Liver (tissue), 8 donors: ENCODE measurements at regions not wholly inside any gene's neighbourhood (a gene's known extent, or its start where the extent isn't known, plus 50 kb on each side); places are given as distances from the start of the nearest gene placed in this dataset.

Experiments
- DNase-seq: peaks from one replicate; pipeline ENCODE4 v3.0.0-alpha.2; 2017; ENCODE audit warnings: low spot score
- H3K27ac ChIP-seq, 2 donors: one replicate each; pipeline ENCODE4 v1.7.0; 2013; ENCODE audit warnings: inconsistent platforms in 2 of 2, low read length in 2 of 2, control low read depth in 1 of 2, low read depth in 1 of 2, mild to moderate bottlenecking in 1 of 2
- H3K27me3 ChIP-seq, 4 donors: one replicate each; pipeline versions ENCODE4 v1.6.1 to v1.7.0; 2013; ENCODE audit warnings: low read length in 3 of 4, inconsistent platforms in 1 of 4, mild to moderate bottlenecking in 1 of 4, moderate library complexity in 1 of 4; ENCODE audit not compliant: control insufficient read depth in 4 of 4, insufficient read depth in 4 of 4
- H3K36me3 ChIP-seq, 4 donors: one replicate each; pipeline versions ENCODE4 v1.6.1 to v1.7.0; 2013; ENCODE audit warnings: low read length in 3 of 4, mild to moderate bottlenecking in 3 of 4, low read depth in 1 of 4, moderate library complexity in 1 of 4; ENCODE audit not compliant: control insufficient read depth in 4 of 4, insufficient read depth in 3 of 4
- H3K4me1 ChIP-seq, 4 donors: one replicate each; pipeline versions ENCODE4 v1.6.1 to v1.7.0; 2013; ENCODE audit warnings: low read length in 3 of 4, mild to moderate bottlenecking in 3 of 4, moderate library complexity in 1 of 4; ENCODE audit not compliant: control insufficient read depth in 4 of 4, insufficient read depth in 4 of 4
- H3K4me3 ChIP-seq, 3 donors: one replicate each; pipeline versions ENCODE4 v1.6.1 to v1.7.0; 2013; ENCODE audit warnings: low read length in 3 of 3, control low read depth in 1 of 3, low read depth in 1 of 3, mild to moderate bottlenecking in 1 of 3
- H3K9ac ChIP-seq, 2 donors: one replicate each; pipeline ENCODE4 v1.7.0; 2013; ENCODE audit warnings: low read length in 2 of 2, mild to moderate bottlenecking in 2 of 2, moderate library complexity in 2 of 2, control low read depth in 1 of 2, low read depth in 1 of 2
- H3K9me3 ChIP-seq, 4 donors: one replicate each; pipeline versions ENCODE4 v1.6.1 to v1.7.0; 2013; ENCODE audit warnings: low read length in 3 of 4; ENCODE audit not compliant: control insufficient read depth in 4 of 4
- EGR1 ChIP-seq, 2 donors: IDR thresholded peaks; 2 replicates each; pipeline ENCODE4 v1.6.1; 2016 to 2018; ENCODE audit warnings: antibody characterized with exemption in 2 of 2, low read depth in 2 of 2
- FOXA1 ChIP-seq: IDR thresholded peaks from 2 replicates; pipeline ENCODE4 v1.6.1; 2016; ENCODE audit warnings: antibody characterized with exemption
- FOXA2 ChIP-seq: IDR thresholded peaks from 2 replicates; pipeline ENCODE4 v1.6.1; 2016; ENCODE audit warnings: antibody characterized with exemption
- GABPA ChIP-seq, 2 donors: IDR thresholded peaks in 1 of 2; conservative IDR thresholded peaks in 1 of 2; 2 replicates each; pipeline ENCODE4 v1.6.1; 2016; ENCODE audit warnings: antibody characterized with exemption in 2 of 2, mild to moderate bottlenecking in 1 of 2, moderate library complexity in 1 of 2
- HNF4A ChIP-seq, 2 donors: conservative IDR thresholded peaks; 2 replicates each; pipeline ENCODE4 v1.6.1; 2016; ENCODE audit warnings: antibody characterized with exemption in 2 of 2, mild to moderate bottlenecking in 2 of 2
- HNF4G ChIP-seq: IDR thresholded peaks from 2 replicates; pipeline ENCODE4 v1.6.1; 2016; ENCODE audit warnings: antibody characterized with exemption
- JUND ChIP-seq, 2 donors: IDR thresholded peaks; 2 replicates each; pipeline ENCODE4 v1.6.1; 2016; ENCODE audit warnings: antibody characterized with exemption in 2 of 2
- NR2F2 ChIP-seq: IDR thresholded peaks from 2 replicates; pipeline ENCODE4 v1.6.1; 2016; ENCODE audit warnings: antibody characterized with exemption
- RAD21 ChIP-seq, 2 donors: IDR thresholded peaks; 2 replicates each; pipeline ENCODE4 v1.6.1; 2016; ENCODE audit warnings: antibody characterized with exemption in 2 of 2, mild to moderate bottlenecking in 2 of 2
- RXRA ChIP-seq, 2 donors: IDR thresholded peaks; 2 replicates each; pipeline ENCODE4 v1.6.1; 2017 to 2018; ENCODE audit warnings: antibody characterized with exemption in 2 of 2, mild to moderate bottlenecking in 1 of 2
- SP1 ChIP-seq: IDR thresholded peaks from 2 replicates; pipeline ENCODE4 v1.6.1; 2018; ENCODE audit warnings: antibody characterized with exemption, mild to moderate bottlenecking
- YY1 ChIP-seq: IDR thresholded peaks from 2 replicates; pipeline ENCODE4 v1.6.1; 2016; ENCODE audit warnings: antibody characterized with exemption, mild to moderate bottlenecking
- WGBS: extraction: QIAGEN DNeasy Blood & Tissue Kit; methylation state at CpG from one replicate; pipeline ENCODE4 v1.1.7; 2013; 5-methylcytosine and 5-hydroxymethylcytosine counted together
- TF ChIP-seq, protein P1 (sequence below): IDR thresholded peaks from 2 replicates; pipeline ENCODE4 v1.6.1; 2016; ENCODE audit warnings: antibody characterized with exemption
- TF ChIP-seq, protein P2 (sequence below): fragments of 150-350 bp; IDR thresholded peaks from 2 replicates; pipeline ENCODE4 v1.5.1; 2017; ENCODE audit warnings: improper control_type of control experiment, low read depth, low read length; ENCODE audit not compliant: missing input control
- TF ChIP-seq, protein P3 (sequence below): IDR thresholded peaks from 2 replicates; pipeline ENCODE4 v1.6.1; 2016; ENCODE audit warnings: antibody characterized with exemption
- TF ChIP-seq, protein P4 (sequence below): IDR thresholded peaks from 2 replicates; pipeline ENCODE4 v1.6.1; 2016; ENCODE audit warnings: antibody characterized with exemption, mild to moderate bottlenecking
- donor health status: healthy.
- donor health status: healthy.
- donor health status: healthy.
- donor health status: healthy.
- donor health status: healthy.

DNA sequence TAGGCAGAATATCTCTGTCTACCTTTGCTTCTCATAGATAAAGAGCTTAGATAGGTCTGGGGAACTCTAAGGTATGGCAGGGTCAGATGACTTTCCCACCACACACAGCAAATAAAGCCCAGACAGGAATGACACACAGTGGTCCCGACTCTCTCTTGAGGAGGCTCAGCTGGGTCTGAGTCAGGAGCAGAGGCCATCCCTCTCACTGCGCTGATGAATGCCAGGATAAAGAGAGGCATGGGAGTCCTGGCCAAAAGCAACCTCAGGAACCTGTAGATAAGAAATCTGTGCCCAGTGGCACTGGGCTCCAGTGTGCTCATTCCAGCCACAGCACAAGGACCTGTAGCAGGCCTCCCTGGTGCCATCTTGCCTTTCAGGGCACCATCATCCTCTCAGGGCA is 129.4 kb upstream of the PARP11 start:
- no peaks in the 10 kb centered on the region for H3K36me3 ChIP-seq
- 87% methylated on average over 2 of the region's 2 CpGs for WGBS
- no peak overlapping the region for H3K4me3 ChIP-seq
- peaks cover 0 to 3% (median 0%) of the 10 kb centered on the region in 4 donors for H3K4me1 ChIP-seq
- no peaks in the 10 kb centered on the region for H3K27me3 ChIP-seq
- no peak overlapping the region for H3K9ac ChIP-seq
- H3K9me3 ChIP-seq = no peaks in the 10 kb centered on the region
- no peak overlapping the region for H3K27ac ChIP-seq
- TF ChIP-seq FOXA1 = no peak
- TF ChIP-seq, protein P1, sequence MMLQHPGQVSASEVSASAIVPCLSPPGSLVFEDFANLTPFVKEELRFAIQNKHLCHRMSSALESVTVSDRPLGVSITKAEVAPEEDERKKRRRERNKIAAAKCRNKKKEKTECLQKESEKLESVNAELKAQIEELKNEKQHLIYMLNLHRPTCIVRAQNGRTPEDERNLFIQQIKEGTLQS = no peak
- TF ChIP-seq, protein P2, sequence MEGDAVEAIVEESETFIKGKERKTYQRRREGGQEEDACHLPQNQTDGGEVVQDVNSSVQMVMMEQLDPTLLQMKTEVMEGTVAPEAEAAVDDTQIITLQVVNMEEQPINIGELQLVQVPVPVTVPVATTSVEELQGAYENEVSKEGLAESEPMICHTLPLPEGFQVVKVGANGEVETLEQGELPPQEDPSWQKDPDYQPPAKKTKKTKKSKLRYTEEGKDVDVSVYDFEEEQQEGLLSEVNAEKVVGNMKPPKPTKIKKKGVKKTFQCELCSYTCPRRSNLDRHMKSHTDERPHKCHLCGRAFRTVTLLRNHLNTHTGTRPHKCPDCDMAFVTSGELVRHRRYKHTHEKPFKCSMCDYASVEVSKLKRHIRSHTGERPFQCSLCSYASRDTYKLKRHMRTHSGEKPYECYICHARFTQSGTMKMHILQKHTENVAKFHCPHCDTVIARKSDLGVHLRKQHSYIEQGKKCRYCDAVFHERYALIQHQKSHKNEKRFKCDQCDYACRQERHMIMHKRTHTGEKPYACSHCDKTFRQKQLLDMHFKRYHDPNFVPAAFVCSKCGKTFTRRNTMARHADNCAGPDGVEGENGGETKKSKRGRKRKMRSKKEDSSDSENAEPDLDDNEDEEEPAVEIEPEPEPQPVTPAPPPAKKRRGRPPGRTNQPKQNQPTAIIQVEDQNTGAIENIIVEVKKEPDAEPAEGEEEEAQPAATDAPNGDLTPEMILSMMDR = no peak
- TF ChIP-seq RXRA (IDR thresholded peaks at IDR 0.05) = no peak
- TF ChIP-seq HNF4G = no peak
- TF ChIP-seq, protein P3, sequence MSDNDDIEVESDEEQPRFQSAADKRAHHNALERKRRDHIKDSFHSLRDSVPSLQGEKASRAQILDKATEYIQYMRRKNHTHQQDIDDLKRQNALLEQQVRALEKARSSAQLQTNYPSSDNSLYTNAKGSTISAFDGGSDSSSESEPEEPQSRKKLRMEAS = no peak
- no peak for DNase-seq

DNA sequence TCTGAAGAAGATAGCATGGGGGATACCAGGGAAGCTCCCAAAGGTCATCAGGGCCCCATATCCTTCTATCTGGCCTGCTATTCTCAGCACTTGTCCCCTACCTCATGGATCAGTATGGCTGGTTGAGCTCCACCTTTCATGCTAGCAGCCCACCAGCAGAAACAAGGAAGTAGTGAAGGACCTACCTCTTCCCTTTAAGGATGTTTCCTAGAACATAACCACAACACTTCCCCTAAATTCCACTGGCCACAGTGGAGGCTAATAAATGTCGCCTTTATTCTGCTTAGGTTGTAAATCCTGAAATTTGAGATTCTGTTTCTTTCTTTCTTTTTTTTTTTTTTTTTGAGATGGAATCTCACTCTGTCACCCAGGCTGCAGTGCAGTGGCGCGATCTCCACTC is 128.6 kb upstream of the PARP11 start:
- TF ChIP-seq, protein P3 = no peak
- TF ChIP-seq RAD21 (IDR thresholded peaks at IDR 0.05) = no peak
- no peak for TF ChIP-seq FOXA2
- no peak for TF ChIP-seq NR2F2
- TF ChIP-seq JUND (IDR thresholded peaks at IDR 0.05) = no peak
- no peak for TF ChIP-seq HNF4A (conservative IDR thresholded peaks at IDR 0.05)
- TF ChIP-seq, protein P4, sequence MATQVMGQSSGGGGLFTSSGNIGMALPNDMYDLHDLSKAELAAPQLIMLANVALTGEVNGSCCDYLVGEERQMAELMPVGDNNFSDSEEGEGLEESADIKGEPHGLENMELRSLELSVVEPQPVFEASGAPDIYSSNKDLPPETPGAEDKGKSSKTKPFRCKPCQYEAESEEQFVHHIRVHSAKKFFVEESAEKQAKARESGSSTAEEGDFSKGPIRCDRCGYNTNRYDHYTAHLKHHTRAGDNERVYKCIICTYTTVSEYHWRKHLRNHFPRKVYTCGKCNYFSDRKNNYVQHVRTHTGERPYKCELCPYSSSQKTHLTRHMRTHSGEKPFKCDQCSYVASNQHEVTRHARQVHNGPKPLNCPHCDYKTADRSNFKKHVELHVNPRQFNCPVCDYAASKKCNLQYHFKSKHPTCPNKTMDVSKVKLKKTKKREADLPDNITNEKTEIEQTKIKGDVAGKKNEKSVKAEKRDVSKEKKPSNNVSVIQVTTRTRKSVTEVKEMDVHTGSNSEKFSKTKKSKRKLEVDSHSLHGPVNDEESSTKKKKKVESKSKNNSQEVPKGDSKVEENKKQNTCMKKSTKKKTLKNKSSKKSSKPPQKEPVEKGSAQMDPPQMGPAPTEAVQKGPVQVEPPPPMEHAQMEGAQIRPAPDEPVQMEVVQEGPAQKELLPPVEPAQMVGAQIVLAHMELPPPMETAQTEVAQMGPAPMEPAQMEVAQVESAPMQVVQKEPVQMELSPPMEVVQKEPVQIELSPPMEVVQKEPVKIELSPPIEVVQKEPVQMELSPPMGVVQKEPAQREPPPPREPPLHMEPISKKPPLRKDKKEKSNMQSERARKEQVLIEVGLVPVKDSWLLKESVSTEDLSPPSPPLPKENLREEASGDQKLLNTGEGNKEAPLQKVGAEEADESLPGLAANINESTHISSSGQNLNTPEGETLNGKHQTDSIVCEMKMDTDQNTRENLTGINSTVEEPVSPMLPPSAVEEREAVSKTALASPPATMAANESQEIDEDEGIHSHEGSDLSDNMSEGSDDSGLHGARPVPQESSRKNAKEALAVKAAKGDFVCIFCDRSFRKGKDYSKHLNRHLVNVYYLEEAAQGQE = no peak
- no peak for TF ChIP-seq RXRA (IDR thresholded peaks at IDR 0.05)
- no peak for TF ChIP-seq EGR1 (IDR thresholded peaks at IDR 0.05; ENCODE audit: low read depth in 2 of 2)
- TF ChIP-seq SP1 = no peak
- TF ChIP-seq, protein P1 = no peak
- TF ChIP-seq GABPA (IDR thresholded peaks at IDR 0.05 in 1 of 2, conservative IDR thresholded peaks at IDR 0.05 in 1 of 2) = no peak
- no peak for TF ChIP-seq HNF4G
- no peak for TF ChIP-seq YY1
- TF ChIP-seq, protein P2 = no peak
- Histone ChIP-seq H3K4me1 (peaks cover 0 to 3% (median 0%) of the 10 kb centered on the region in 4 donors), H3K4me3 (no peak overlapping the region), H3K36me3 (no peaks in the 10 kb centered on the region), H3K9ac (no peak overlapping the region), H3K27me3 (no peaks in the 10 kb centered on the region), H3K9me3 (no peaks in the 10 kb centered on the region), H3K27ac (no peak overlapping the region)
- 96% methylated on average over 3 of the region's 3 CpGs for WGBS
- no peak for DNase-seq
